RWPE2 (cell line): ENCODE measurements at regions not wholly inside any gene's neighbourhood (a gene's known extent, or its start where the extent isn't known, plus 50 kb on each side); places are given as distances from the start of the nearest gene placed in this dataset.

Experiments used
- ATAC-seq: fragments of 200-7000 bp; cut with Tn5 transposase; 3 replicates; pipeline ENCODE4 v1.9.1; 2021; ENCODE audit warnings: low read depth
- DNase-seq: peaks from one replicate; pipeline ENCODE4 v3.0.0-alpha.2; 2020; ENCODE audit warnings: low spot score
- H3K27ac ChIP-seq: fragments of 450-650 bp; 2 replicates; pipeline ENCODE4 v1.5.1; 2017; ENCODE audit warnings: mild to moderate bottlenecking; ENCODE audit not compliant: poor library complexity, severe bottlenecking
- H3K27me3 ChIP-seq: fragments of 250-450 bp; sonication (Bioruptor Pico); 2 replicates; pipeline ENCODE4 v1.5.1; 2021; ENCODE audit warnings: mild to moderate bottlenecking, moderate library complexity; ENCODE audit not compliant: insufficient read depth, poor library complexity, severe bottlenecking
- H3K36me3 ChIP-seq: fragments of 250-450 bp; sonication (Bioruptor Pico); 2 replicates; pipeline ENCODE4 v1.5.1; 2020; ENCODE audit warnings: low read depth, mild to moderate bottlenecking, moderate library complexity
- H3K4me1 ChIP-seq: fragments of 250-450 bp; sonication (Bioruptor Pico); 2 replicates; pipeline ENCODE4 v1.5.1; 2021; ENCODE audit warnings: mild to moderate bottlenecking, moderate library complexity; ENCODE audit not compliant: insufficient read depth, poor library complexity, severe bottlenecking
- H3K4me3 ChIP-seq: fragments of 250-450 bp; sonication (Bioruptor Pico); 2 replicates; pipeline ENCODE4 v1.5.1; 2021; ENCODE audit warnings: mild to moderate bottlenecking, moderate library complexity; ENCODE audit not compliant: severe bottlenecking
- H3K9me3 ChIP-seq: fragments of 250-450 bp; sonication (Bioruptor Pico); 2 replicates; pipeline ENCODE4 v1.5.1; 2021; ENCODE audit warnings: mild to moderate bottlenecking, moderate library complexity; ENCODE audit not compliant: severe bottlenecking
- CTCF ChIP-seq: fragments of 450-650 bp; IDR thresholded peaks from one replicate; pipeline ENCODE4 v1.5.1; 2017; ENCODE audit warnings: mild to moderate bottlenecking, moderate library complexity; ENCODE audit not compliant: poor library complexity, severe bottlenecking

- no peak for ATAC-seq
- no peak overlapping the region for H3K4me3 ChIP-seq
- no peaks in the 10 kb centered on the region for H3K4me1 ChIP-seq
- H3K9me3 ChIP-seq = no peaks in the 10 kb centered on the region
- H3K36me3 ChIP-seq = no peaks in the 10 kb centered on the region
- H3K27ac ChIP-seq = no peak overlapping the region
- H3K27me3 ChIP-seq = no peaks in the 10 kb centered on the region
- DNase-seq = no peak
- TF ChIP-seq CTCF = no peak
Observed at GRCh38 chr4:120508036-120508435, 414.5 kb downstream of the PRDM5 start.

- no peak overlapping the region for H3K27ac ChIP-seq
- no peak for TF ChIP-seq CTCF
- no peak for ATAC-seq
- no peaks in the 10 kb centered on the region for H3K9me3 ChIP-seq
- no peaks in the 10 kb centered on the region for H3K4me1 ChIP-seq
- no peak for DNase-seq
- H3K27me3 ChIP-seq = no peaks in the 10 kb centered on the region
- H3K36me3 ChIP-seq = no peaks in the 10 kb centered on the region
- no peak overlapping the region for H3K4me3 ChIP-seq
Observed at GRCh38 chr4:120506536-120506935, 416.0 kb downstream of the PRDM5 start.

GRCh38 chr4:120498678-120499077 lies 423.8 kb downstream of the PRDM5 start:
- ATAC-seq (no peak), DNase-seq (no peak)
- Histone ChIP-seq H3K9me3 (no peaks in the 10 kb centered on the region), H3K27me3 (no peaks in the 10 kb centered on the region), H3K4me3 (no peak overlapping the region), H3K27ac (no peak overlapping the region), H3K36me3 (no peaks in the 10 kb centered on the region), H3K4me1 (no peaks in the 10 kb centered on the region)
- no peak for TF ChIP-seq CTCF

GRCh38 chr4:120491481-120491880 lies 424.8 kb upstream of the MAD2L1 start:
- H3K27me3 ChIP-seq = no peaks in the 10 kb centered on the region
- H3K4me3 ChIP-seq = no peak overlapping the region
- no peak for ATAC-seq
- H3K9me3 ChIP-seq = no peaks in the 10 kb centered on the region
- no peak overlapping the region for H3K27ac ChIP-seq
- H3K36me3 ChIP-seq = no peaks in the 10 kb centered on the region
- no peak for TF ChIP-seq CTCF
- H3K4me1 ChIP-seq = no peaks in the 10 kb centered on the region
- no peak for DNase-seq

DNA sequence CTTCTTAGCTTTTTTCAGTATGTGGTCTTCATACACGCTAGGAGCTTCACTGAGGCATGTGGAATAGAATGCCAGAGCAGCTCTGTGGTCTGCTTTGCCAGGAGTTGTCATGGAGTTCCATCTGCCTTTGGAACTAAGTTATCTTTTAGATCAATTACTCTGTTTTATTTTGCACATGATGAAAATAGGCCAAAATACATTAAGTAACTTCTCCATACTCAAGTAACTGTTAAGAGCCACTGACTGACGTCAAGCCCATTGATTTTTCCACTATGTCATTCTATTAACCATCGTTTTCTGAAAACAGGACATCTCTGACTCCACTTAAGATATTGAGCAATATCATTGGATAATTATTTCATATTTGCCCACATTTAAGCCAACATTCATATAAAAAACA lies 415.1 kb upstream of the MAD2L1 start:
- ATAC-seq = no peak
- TF ChIP-seq CTCF = no peak
- H3K27me3 ChIP-seq = no peaks in the 10 kb centered on the region

More for the DNA sequence above, 415.1 kb upstream of the MAD2L1 start:
- DNase-seq = no peak
- H3K4me3 ChIP-seq = no peak overlapping the region
- H3K9me3 ChIP-seq = no peaks in the 10 kb centered on the region
- no peak overlapping the region for H3K27ac ChIP-seq
- no peaks in the 10 kb centered on the region for H3K36me3 ChIP-seq
- H3K4me1 ChIP-seq = no peaks in the 10 kb centered on the region
